BJ (cell line): ENCODE measurements at regions not wholly inside any gene's neighbourhood (a gene's known extent, or its start where the extent isn't known, plus 50 kb on each side); places are given as distances from the start of the nearest gene placed in this dataset.

ENCODE experiments used
- CTCF ChIA-PET: fragments of 350-600 bp; formaldehyde crosslinking; extraction: SDS; loops from one replicate; lab custom pipeline; 2021; ENCODE audit warnings: antibody characterized with exemption, inconsistent platforms; lab: Yijun Ruan, JAX
- POLR2A ChIA-PET: fragments of 300-600 bp; sonication (Branson Sonifier 250); formaldehyde crosslinking; extraction: SDS; loops from one replicate; lab custom pipeline; 2021; ENCODE audit warnings: antibody characterized with exemption; lab: Charles Lee
- DNase-seq: peaks from one replicate; pipeline ENCODE4 v3.0.0-alpha.2; 2011; ENCODE audit warnings: low read depth
- H3K27me3 ChIP-seq: 2 replicates; pipeline ENCODE4 v1.6.0; 2011; ENCODE audit warnings: low read length; ENCODE audit not compliant: control insufficient read depth, insufficient read depth
- H3K36me3 ChIP-seq: 2 replicates; pipeline ENCODE4 v1.5.1; 2011; ENCODE audit warnings: low read length; ENCODE audit not compliant: control insufficient read depth, insufficient read depth
- H3K4me3 ChIP-seq: 2 replicates; pipeline ENCODE4 v1.5.1; 2011; ENCODE audit warnings: low read depth, mild to moderate bottlenecking, control low read depth, low read length
- CTCF ChIP-seq: IDR thresholded peaks from 2 replicates; pipeline ENCODE4 v1.5.1; 2011; ENCODE audit warnings: low read depth, mild to moderate bottlenecking, control low read depth, inconsistent platforms, low read length, moderate library complexity; ENCODE audit not compliant: insufficient read depth

- no peaks in the 10 kb centered on the region for H3K27me3 ChIP-seq
- H3K36me3 ChIP-seq: no peaks in the 10 kb centered on the region
- TF ChIP-seq CTCF: no peak
- no peak overlapping the region for H3K4me3 ChIP-seq
- ChIA-PET CTCF (no interaction called here), POLR2A (no interaction called here)
- no peak for DNase-seq
Measured at GRCh38 chr1:55612988-55613387, 397.8 kb upstream of the USP24 start.

DNA sequence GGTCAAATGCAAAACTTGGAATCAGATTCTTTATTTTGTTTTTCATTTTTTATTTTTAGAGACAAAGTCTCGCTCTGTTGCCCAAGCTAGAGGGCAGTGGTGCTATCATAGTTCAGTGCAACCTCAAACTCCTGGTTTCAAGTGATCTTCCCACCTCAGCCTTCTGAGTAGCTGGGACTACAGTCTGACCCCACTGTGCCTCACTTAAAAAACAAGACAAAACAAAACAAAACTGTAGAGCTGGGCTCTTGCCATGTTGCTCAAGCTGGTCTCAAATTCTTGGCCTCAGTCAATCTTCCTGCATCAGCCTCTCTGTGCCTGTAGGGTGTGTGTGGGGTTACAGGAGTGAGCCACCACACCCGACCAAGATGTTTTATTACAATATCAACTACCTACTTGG, 396.0 kb upstream of the USP24 start:
- CTCF ChIA-PET: interaction anchor here (1.1 kb wide), 1 partner anchor 10 kb away, joined by 6 read pairs; no protein-coding TSS in a partner anchor

GRCh38 chr1:55610203-55610602, 395.0 kb upstream of the USP24 start:
- no peak for TF ChIP-seq CTCF
- H3K27me3 ChIP-seq: no peaks in the 10 kb centered on the region
- H3K4me3 ChIP-seq: no peak overlapping the region
- DNase-seq: peak; percentile 20
- POLR2A ChIA-PET: no interaction called here
- CTCF ChIA-PET: no interaction called here
- no peaks in the 10 kb centered on the region for H3K36me3 ChIP-seq

More for the DNA sequence above, 396.0 kb upstream of the USP24 start:
- no peak for DNase-seq
- H3K4me3 ChIP-seq: no peak overlapping the region
- H3K27me3 ChIP-seq: no peaks in the 10 kb centered on the region
- no peaks in the 10 kb centered on the region for H3K36me3 ChIP-seq
- POLR2A ChIA-PET: no interaction called here
- TF ChIP-seq CTCF: peak; percentile 17; the same call in 1 of the 2 replicates

DNA sequence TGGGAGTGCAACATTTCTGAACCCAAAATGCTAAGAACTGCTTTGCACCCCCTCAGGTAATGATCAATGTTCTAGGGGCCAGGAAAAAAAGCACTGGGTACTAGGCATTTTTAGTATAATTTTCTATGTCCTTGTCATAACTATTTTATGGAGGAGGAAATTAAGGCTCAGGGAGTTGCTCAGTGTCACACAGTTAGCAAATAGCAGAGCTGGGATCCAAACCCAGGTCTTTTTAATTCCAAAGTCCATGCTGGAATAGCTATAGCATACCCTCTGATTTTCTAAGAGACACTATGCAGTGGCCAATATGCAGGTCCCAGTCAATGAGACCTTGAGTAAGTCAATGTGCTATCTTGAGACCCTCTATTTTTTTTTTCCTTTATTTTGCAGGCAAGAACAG, 394.5 kb upstream of the USP24 start:
- Histone ChIP-seq H3K36me3 (no peaks in the 10 kb centered on the region), H3K27me3 (no peaks in the 10 kb centered on the region), H3K4me3 (no peak overlapping the region)
- no peak for DNase-seq
- no peak for TF ChIP-seq CTCF
- CTCF ChIA-PET: no interaction called here
- POLR2A ChIA-PET: no interaction called here

- Histone ChIP-seq H3K27me3 (no peaks in the 10 kb centered on the region), H3K36me3 (no peaks in the 10 kb centered on the region), H3K4me3 (no peak overlapping the region)
- CTCF ChIA-PET: interaction anchor here (0.7 kb wide), 1 partner anchor 71 kb away, joined by 3 read pairs; no protein-coding TSS in a partner anchor
- TF ChIP-seq CTCF: no peak
- DNase-seq: no peak
- POLR2A ChIA-PET: no interaction called here
Measured at GRCh38 chr1:55605155-55605554, 390.0 kb upstream of the USP24 start.
